CD8-positive, alpha-beta memory T cell (primary cell): ENCODE measurements at regions not wholly inside any gene's neighbourhood (a gene's known extent, or its start where the extent isn't known, plus 50 kb on each side); places are given as distances from the start of the nearest gene placed in this dataset.
"Not testable (repeated sequence)": the region's sequence is repeated elsewhere in the genome, so short reads cannot be mapped to it uniquely, and the experiment has no call there.

ENCODE experiments used
- CTCF ChIA-PET: fragments of 350-600 bp; sonication (Branson Sonifier 250); formaldehyde crosslinking; loops from one replicate; lab custom pipeline; 2021; ENCODE audit warnings: antibody characterized with exemption; lab: Charles Lee
- POLR2A ChIA-PET: fragments of 350-600 bp; sonication (Branson Sonifier 250); formaldehyde crosslinking; loops from one replicate; lab custom pipeline; 2021; ENCODE audit warnings: antibody characterized with exemption; lab: Charles Lee
- DNase-seq, 5 donors: peaks; one replicate each; pipeline versions ENCODE4 v3.0.0 to v3.0.0-alpha.2; 2020 to 2022; ENCODE audit warnings: mixed read lengths in 1 of 5
- H3K27ac ChIP-seq: one replicate; pipeline ENCODE4 v1.7.0; 2013; ENCODE audit warnings: low read depth, mild to moderate bottlenecking, low read length, moderate library complexity
- H3K27me3 ChIP-seq: 2 replicates; pipeline ENCODE4 v1.7.0; 2013; ENCODE audit warnings: low read length, mild to moderate bottlenecking; ENCODE audit not compliant: insufficient read depth, poor library complexity, severe bottlenecking
- H3K36me3 ChIP-seq: 2 replicates; pipeline ENCODE4 v1.7.0; 2013; ENCODE audit warnings: mild to moderate bottlenecking, low read length, moderate library complexity; ENCODE audit not compliant: insufficient read depth
- H3K4me1 ChIP-seq: 2 replicates; pipeline ENCODE4 v1.7.0; 2013; ENCODE audit warnings: mild to moderate bottlenecking, low read length, moderate library complexity; ENCODE audit not compliant: insufficient read depth
- H3K4me3 ChIP-seq: 2 replicates; pipeline ENCODE4 v1.7.0; 2013; ENCODE audit warnings: mild to moderate bottlenecking, low read length
- H3K9me3 ChIP-seq: 2 replicates; pipeline ENCODE4 v1.7.0; 2013; ENCODE audit warnings: mild to moderate bottlenecking, low read length
- H3K27ac Mint-ChIP-seq, 8 donors: one replicate each; pipeline ENCODE4 v1.8.0; 2020 to 2021; ENCODE audit warnings: mixed read lengths in 8 of 8, mild to moderate bottlenecking in 6 of 8, inconsistent platforms in 3 of 8, moderate library complexity in 3 of 8
- H3K27me3 Mint-ChIP-seq, 2 donors: one replicate each; pipeline ENCODE4 v1.8.0; 2020 to 2021; ENCODE audit warnings: mixed read lengths in 2 of 2, mild to moderate bottlenecking in 1 of 2, moderate library complexity in 1 of 2
- H3K36me3 Mint-ChIP-seq, 3 donors: one replicate each; pipeline ENCODE4 v1.8.0; 2020 to 2021; ENCODE audit warnings: mixed read lengths in 3 of 3, inconsistent platforms in 1 of 3, mild to moderate bottlenecking in 1 of 3
- H3K4me1 Mint-ChIP-seq, 3 donors: one replicate each; pipeline ENCODE4 v1.8.0; 2020 to 2021; ENCODE audit warnings: mixed read lengths in 3 of 3, inconsistent platforms in 1 of 3, mild to moderate bottlenecking in 1 of 3
- H3K4me3 Mint-ChIP-seq, 7 donors: one replicate each; pipeline ENCODE4 v1.8.0; 2020 to 2021; ENCODE audit warnings: mixed read lengths in 7 of 7, mild to moderate bottlenecking in 6 of 7, moderate library complexity in 4 of 7, inconsistent platforms in 2 of 7
- H3K9me3 Mint-ChIP-seq, 5 donors: one replicate each; pipeline ENCODE4 v1.8.0; 2020 to 2022; ENCODE audit warnings: mixed read lengths in 5 of 5, mild to moderate bottlenecking in 3 of 5, moderate library complexity in 2 of 5, inconsistent platforms in 1 of 5

DNA sequence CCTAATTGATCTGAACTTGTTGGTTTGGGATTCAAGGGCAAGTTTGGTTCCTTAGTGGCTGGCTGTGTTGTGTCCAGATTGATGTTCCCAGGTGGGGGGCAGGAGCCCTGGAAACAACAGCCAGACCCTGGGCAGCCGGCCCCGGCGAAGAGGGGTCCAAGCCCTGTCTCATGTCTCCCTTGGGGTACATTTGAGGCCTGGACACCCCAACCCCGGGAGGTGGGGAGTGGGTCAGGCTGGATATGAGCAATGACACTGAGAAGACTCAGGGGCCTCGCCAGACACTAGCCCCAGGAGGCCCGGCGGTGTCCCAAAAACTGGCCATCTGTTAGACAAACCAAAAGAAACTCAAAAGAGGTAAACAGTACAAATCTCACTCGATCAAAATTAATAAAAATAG, 79.6 kb downstream of the YTHDF1 start:
- POLR2A ChIA-PET = no interaction called here
- no peak overlapping the region for H3K4me3 Mint-ChIP-seq
- Histone ChIP-seq H3K27ac (no peak overlapping the region), H3K4me3 (no peak overlapping the region), H3K9me3 (no peaks in the 10 kb centered on the region), H3K4me1 (no peaks in the 10 kb centered on the region), H3K36me3 (no peaks in the 10 kb centered on the region), H3K27me3 (no peaks in the 10 kb centered on the region)
- no peaks in the 10 kb centered on the region for H3K36me3 Mint-ChIP-seq
- H3K9me3 Mint-ChIP-seq = no peaks in the 10 kb centered on the region
- CTCF ChIA-PET = no interaction called here
- peak in 1 of 5 donors; percentile 37 for DNase-seq
- no peaks in the 10 kb centered on the region for H3K4me1 Mint-ChIP-seq
- H3K27ac Mint-ChIP-seq = no peak overlapping the region
- peaks cover 11 to 20% of the 10 kb centered on the region in 2 donors for H3K27me3 Mint-ChIP-seq

DNA sequence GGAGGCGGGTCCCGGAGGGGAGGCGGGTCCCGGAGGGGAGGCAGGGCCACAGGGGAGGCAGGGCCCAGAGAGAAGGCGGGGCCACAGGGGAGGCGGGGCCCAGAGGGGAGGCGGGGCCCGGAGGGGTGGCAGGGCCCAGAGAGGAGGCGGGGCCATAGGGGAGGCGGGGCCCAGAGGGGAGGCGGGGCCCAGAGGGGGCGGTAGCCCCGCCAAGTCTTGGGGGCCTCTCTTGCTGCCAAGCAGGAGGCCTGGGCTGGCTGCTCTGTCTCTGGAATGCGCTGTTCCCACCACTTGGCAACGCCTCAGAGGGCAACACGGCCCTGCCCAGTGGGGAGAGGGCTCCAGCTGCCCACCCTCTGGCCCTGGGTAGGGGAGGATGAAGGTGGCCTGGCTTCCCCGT, 80.5 kb downstream of the YTHDF1 start:
- H3K27ac Mint-ChIP-seq = no peak overlapping the region
- CTCF ChIA-PET = no interaction called here

GRCh38 chr20:63134711-63135361, 81.1 kb downstream of the YTHDF1 start:
- H3K36me3 ChIP-seq, H3K27ac ChIP-seq, H3K4me1 ChIP-seq, POLR2A ChIA-PET, H3K27ac Mint-ChIP-seq, H3K9me3 ChIP-seq, CTCF ChIA-PET, H3K36me3 Mint-ChIP-seq, H3K9me3 Mint-ChIP-seq, H3K4me3 Mint-ChIP-seq, H3K27me3 ChIP-seq, H3K4me3 ChIP-seq, H3K4me1 Mint-ChIP-seq: not testable (repeated sequence)
- H3K27me3 Mint-ChIP-seq = peaks cover 14 to 25% of the 10 kb centered on the region in 2 donors
- DNase-seq = peak in 1 of 5 donors; percentile 17

More for the DNA sequence above, 80.5 kb downstream of the YTHDF1 start:
- Histone ChIP-seq H3K27me3 (no peaks in the 10 kb centered on the region), H3K4me1 (no peaks in the 10 kb centered on the region), H3K27ac (no peak overlapping the region), H3K4me3 (no peak overlapping the region), H3K36me3 (no peaks in the 10 kb centered on the region), H3K9me3 (no peaks in the 10 kb centered on the region)
- Mint-ChIP-seq H3K36me3 (no peaks in the 10 kb centered on the region), H3K4me1 (no peaks in the 10 kb centered on the region), H3K27me3 (peaks cover 12 to 22% of the 10 kb centered on the region in 2 donors), H3K4me3 (no peak overlapping the region), H3K9me3 (no peaks in the 10 kb centered on the region)
- peak in 1 of 5 donors; percentile 28 for DNase-seq
- POLR2A ChIA-PET = no interaction called here

DNA sequence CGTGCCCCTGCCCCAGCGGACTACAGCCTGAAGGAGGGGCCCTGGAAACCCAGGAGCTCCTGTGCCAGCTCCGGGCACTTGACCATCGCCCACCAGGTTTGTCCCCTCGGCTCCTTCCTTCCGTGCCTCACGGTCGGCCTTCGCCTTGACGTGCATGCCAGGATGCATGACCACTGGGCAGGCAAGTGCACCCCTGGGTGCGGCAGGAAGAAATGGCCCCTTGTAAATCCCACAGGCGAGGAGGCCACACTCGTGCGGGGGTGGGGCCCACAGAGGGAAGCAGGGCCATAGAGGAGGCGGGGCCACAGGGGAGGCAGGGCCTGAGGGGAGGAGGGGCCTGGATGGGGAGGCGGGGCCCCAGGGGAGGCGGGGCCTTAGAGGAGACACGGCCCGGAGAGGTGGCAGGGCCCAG, 81.7 kb downstream of the YTHDF1 start:
- Histone ChIP-seq H3K27ac (no peak overlapping the region), H3K9me3 (no peaks in the 10 kb centered on the region), H3K4me1 (no peaks in the 10 kb centered on the region), H3K27me3 (no peaks in the 10 kb centered on the region), H3K4me3 (no peak overlapping the region), H3K36me3 (no peaks in the 10 kb centered on the region)
- Mint-ChIP-seq H3K4me3 (no peak overlapping the region), H3K9me3 (no peaks in the 10 kb centered on the region), H3K36me3 (no peaks in the 10 kb centered on the region), H3K27me3 (peaks cover 19 to 25% of the 10 kb centered on the region in 2 donors), H3K4me1 (no peaks in the 10 kb centered on the region), H3K27ac (no peak overlapping the region)
- DNase-seq = peak in 1 of 5 donors; percentile 47
- ChIA-PET POLR2A (no interaction called here), CTCF (no interaction called here)

- CTCF ChIA-PET = no interaction called here
- H3K4me3 ChIP-seq = no peak overlapping the region
- Mint-ChIP-seq H3K36me3 (no peaks in the 10 kb centered on the region), H3K9me3 (no peaks in the 10 kb centered on the region), H3K27ac (no peak overlapping the region), H3K4me1 (no peaks in the 10 kb centered on the region), H3K27me3 (peaks cover 21 to 22% of the 10 kb centered on the region in 2 donors), H3K4me3 (no peak overlapping the region)
- peak in 1 of 5 donors; percentile 23 for DNase-seq
- H3K27ac ChIP-seq = no peak overlapping the region
- no peaks in the 10 kb centered on the region for H3K27me3 ChIP-seq
- no peaks in the 10 kb centered on the region for H3K36me3 ChIP-seq
- no peaks in the 10 kb centered on the region for H3K9me3 ChIP-seq
- H3K4me1 ChIP-seq = no peaks in the 10 kb centered on the region
- POLR2A ChIA-PET = no interaction called here
These were observed 82.3 kb downstream of the YTHDF1 start for GRCh38 chr20:63133481-63134091.

DNA sequence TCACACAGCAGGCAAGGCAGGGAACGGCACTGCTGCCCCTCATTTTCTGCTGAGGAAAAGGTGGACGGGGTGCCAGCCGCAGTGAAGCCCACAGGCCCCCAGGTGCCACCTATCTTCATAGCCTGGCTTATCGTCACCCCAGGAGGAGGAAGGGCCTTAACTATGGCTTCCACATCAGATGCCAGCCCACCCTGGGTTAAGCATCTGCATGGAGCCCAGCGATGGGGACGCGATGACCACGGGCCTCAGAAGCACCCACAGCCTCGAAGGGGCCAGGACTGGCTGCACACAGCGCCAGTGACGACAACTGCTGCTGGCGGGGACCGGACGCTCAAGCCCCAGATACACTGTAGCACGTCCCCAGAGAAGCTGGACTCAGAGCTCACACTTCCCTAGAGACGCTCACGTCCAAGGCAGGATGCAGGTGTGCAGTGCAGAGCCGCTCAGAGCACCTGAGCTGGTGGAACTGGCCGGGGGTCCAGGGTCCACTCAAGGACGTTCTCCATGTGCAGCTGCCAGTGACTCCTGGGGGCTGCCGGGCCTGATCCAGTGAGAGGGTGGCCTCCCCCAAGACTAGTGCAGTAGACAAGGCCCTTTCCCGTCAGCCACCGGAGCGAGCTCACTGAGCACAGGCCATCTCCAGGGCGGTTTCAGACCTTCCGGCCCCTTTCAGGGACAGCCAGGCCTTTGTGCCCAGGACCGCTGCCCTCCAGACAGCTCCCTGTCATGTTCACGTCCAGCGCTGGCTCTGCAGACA, 83.0 kb downstream of the YTHDF1 start:
- no peaks in the 10 kb centered on the region for H3K36me3 ChIP-seq
- H3K27me3 ChIP-seq = no peaks in the 10 kb centered on the region
- no peaks in the 10 kb centered on the region for H3K4me1 Mint-ChIP-seq
- peak in 1 of 5 donors; percentile 34 for DNase-seq
- no peak overlapping the region for H3K27ac Mint-ChIP-seq
- ChIA-PET POLR2A (no interaction called here), CTCF (no interaction called here)
- peaks cover 16 to 22% of the 10 kb centered on the region in 2 donors for H3K27me3 Mint-ChIP-seq
- H3K9me3 ChIP-seq = no peaks in the 10 kb centered on the region
- no peak overlapping the region for H3K4me3 ChIP-seq
- H3K4me1 ChIP-seq = no peaks in the 10 kb centered on the region
- no peak overlapping the region for H3K27ac ChIP-seq
- no peaks in the 10 kb centered on the region for H3K9me3 Mint-ChIP-seq
- no peak overlapping the region for H3K4me3 Mint-ChIP-seq
- no peaks in the 10 kb centered on the region for H3K36me3 Mint-ChIP-seq

DNA sequence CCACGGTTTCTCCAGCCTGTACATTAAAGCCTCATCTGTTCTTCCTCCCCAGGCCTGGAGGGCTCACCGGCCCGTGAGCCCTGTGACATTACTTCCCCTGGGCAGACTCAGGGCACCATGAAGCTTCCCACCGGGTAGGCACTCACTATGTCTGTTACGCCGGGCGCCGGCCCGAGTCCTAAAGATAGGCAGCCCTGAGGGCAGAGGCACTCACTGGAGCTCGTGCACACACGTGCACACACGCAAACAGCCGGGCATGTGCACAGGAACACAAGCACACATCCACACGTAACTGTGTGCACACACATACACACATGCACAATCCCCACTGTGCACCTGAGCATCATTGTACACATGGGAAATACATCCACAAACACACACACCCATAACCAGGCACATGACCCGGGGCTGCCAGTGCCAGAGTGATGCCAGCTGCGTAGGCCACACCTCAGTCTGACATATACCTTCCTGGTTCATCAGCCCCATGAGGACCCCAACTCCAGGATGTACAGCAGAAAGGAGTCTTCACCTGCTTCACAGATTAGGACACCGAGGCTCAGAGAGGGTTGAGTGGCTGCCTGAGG, 83.7 kb downstream of the YTHDF1 start:
- no peaks in the 10 kb centered on the region for H3K9me3 Mint-ChIP-seq
- ChIA-PET CTCF (no interaction called here), POLR2A (no interaction called here)
- Histone ChIP-seq H3K36me3 (no peaks in the 10 kb centered on the region), H3K4me3 (no peak overlapping the region), H3K27ac (no peak overlapping the region), H3K9me3 (no peaks in the 10 kb centered on the region), H3K4me1 (no peaks in the 10 kb centered on the region), H3K27me3 (no peaks in the 10 kb centered on the region)
- DNase-seq = peak in 1 of 5 donors; percentile 41
- no peaks in the 10 kb centered on the region for H3K36me3 Mint-ChIP-seq
- H3K4me3 Mint-ChIP-seq = no peak overlapping the region
- H3K4me1 Mint-ChIP-seq = no peaks in the 10 kb centered on the region
- peaks cover 13 to 22% of the 10 kb centered on the region in 2 donors for H3K27me3 Mint-ChIP-seq
- no peak overlapping the region for H3K27ac Mint-ChIP-seq
